C4-2B (cell line): ENCODE measurements at regions not wholly inside any gene's neighbourhood (a gene's known extent, or its start where the extent isn't known, plus 50 kb on each side); places are given as distances from the start of the nearest gene placed in this dataset.

Source experiments
- CTCF ChIP-seq: fragments of 450-650 bp; conservative IDR thresholded peaks from 2 replicates; pipeline ENCODE4 v1.5.1; 2017; ENCODE audit warnings: mild to moderate bottlenecking
- ZFX ChIP-seq: fragments of 450-650 bp; IDR thresholded peaks from 2 replicates; pipeline ENCODE4 v1.6.1; 2017

GRCh38 chrX:23185951-23186350 lies 148.7 kb upstream of the PTCHD1 start:
- TF ChIP-seq CTCF (no peak), ZFX (no peak)
